Mesothelial cell of epicardium (in vitro differentiated cells): ENCODE measurements at regions not wholly inside any gene's neighbourhood (a gene's known extent, or its start where the extent isn't known, plus 50 kb on each side); places are given as distances from the start of the nearest gene placed in this dataset.
"Not testable (repeated sequence)": the region's sequence is repeated elsewhere in the genome, so short reads cannot be mapped to it uniquely, and the experiment has no call there.

Experiments used
- DNase-seq, 2 experiments: peaks; one replicate each; pipeline ENCODE4 v3.0.0; 2021; ENCODE audit warnings: low spot score in 2 of 2; ENCODE audit not compliant: unreplicated experiment in 2 of 2
- H3K27ac Mint-ChIP-seq: 2 replicates; pipeline ENCODE4 v1.8.0; 2021; ENCODE audit warnings: mixed read lengths
- H3K27me3 Mint-ChIP-seq: 2 replicates; pipeline ENCODE4 v1.8.0; 2021; ENCODE audit warnings: low read depth, mixed read lengths
- H3K36me3 Mint-ChIP-seq: 2 replicates; pipeline ENCODE4 v1.8.0; 2021; ENCODE audit warnings: mixed read lengths
- H3K4me1 Mint-ChIP-seq: 2 replicates; pipeline ENCODE4 v1.8.0; 2021; ENCODE audit warnings: mixed read lengths
- H3K4me3 Mint-ChIP-seq: 2 replicates; pipeline ENCODE4 v1.8.0; 2021; ENCODE audit warnings: mild to moderate bottlenecking, moderate library complexity, mixed read lengths
- H3K9me3 Mint-ChIP-seq: 2 replicates; pipeline ENCODE4 v1.8.0; 2021; ENCODE audit warnings: mixed read lengths
- TF ChIP-seq, protein P1 (sequence below): fragments of 200-600 bp; sonication (generic); IDR thresholded peaks from one replicate; pipeline ENCODE4 v1.5.0; 2021; ENCODE audit warnings: antibody characterized with exemption; ENCODE audit not compliant: unreplicated experiment

DNA sequence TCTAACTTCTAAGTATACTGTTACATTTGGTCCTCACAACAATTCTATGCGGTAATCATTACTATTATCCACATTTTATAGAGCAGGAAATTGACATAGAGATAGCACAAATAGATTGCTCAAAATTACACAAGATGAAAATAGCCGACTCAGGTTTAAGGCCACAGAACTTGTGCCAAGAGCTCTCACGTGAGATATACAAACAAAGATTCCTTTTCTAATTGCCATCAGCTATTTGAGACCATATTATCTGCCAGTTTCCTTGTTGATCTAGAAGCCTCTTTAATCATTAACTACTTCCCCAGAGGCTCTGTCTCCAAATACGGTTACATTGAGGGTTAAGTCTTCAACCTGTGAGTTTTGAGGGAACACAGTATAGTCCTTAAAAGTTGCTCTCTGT, 61.0 kb upstream of the GLYATL1B start:
- Mint-ChIP-seq H3K9me3 (peaks cover 7% of the 10 kb centered on the region), H3K4me1 (no peaks in the 10 kb centered on the region), H3K27me3 (peaks cover 55% of the 10 kb centered on the region), H3K36me3 (no peaks in the 10 kb centered on the region), H3K27ac (no peak overlapping the region), H3K4me3 (no peak overlapping the region)
- TF ChIP-seq, protein P1, sequence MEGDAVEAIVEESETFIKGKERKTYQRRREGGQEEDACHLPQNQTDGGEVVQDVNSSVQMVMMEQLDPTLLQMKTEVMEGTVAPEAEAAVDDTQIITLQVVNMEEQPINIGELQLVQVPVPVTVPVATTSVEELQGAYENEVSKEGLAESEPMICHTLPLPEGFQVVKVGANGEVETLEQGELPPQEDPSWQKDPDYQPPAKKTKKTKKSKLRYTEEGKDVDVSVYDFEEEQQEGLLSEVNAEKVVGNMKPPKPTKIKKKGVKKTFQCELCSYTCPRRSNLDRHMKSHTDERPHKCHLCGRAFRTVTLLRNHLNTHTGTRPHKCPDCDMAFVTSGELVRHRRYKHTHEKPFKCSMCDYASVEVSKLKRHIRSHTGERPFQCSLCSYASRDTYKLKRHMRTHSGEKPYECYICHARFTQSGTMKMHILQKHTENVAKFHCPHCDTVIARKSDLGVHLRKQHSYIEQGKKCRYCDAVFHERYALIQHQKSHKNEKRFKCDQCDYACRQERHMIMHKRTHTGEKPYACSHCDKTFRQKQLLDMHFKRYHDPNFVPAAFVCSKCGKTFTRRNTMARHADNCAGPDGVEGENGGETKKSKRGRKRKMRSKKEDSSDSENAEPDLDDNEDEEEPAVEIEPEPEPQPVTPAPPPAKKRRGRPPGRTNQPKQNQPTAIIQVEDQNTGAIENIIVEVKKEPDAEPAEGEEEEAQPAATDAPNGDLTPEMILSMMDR = no peak
- no peak for DNase-seq

- no peaks in the 10 kb centered on the region for H3K4me1 Mint-ChIP-seq
- H3K9me3 Mint-ChIP-seq = no peaks in the 10 kb centered on the region
- H3K4me3 Mint-ChIP-seq = no peak overlapping the region
- H3K27me3 Mint-ChIP-seq = peaks cover 66% of the 10 kb centered on the region
- no peaks in the 10 kb centered on the region for H3K36me3 Mint-ChIP-seq
- TF ChIP-seq, protein P1 = no peak
- no peak overlapping the region for H3K27ac Mint-ChIP-seq
- no peak for DNase-seq
These were observed 58.0 kb upstream of the GLYATL1B start for GRCh38 chr11:59028105-59028504.

DNA sequence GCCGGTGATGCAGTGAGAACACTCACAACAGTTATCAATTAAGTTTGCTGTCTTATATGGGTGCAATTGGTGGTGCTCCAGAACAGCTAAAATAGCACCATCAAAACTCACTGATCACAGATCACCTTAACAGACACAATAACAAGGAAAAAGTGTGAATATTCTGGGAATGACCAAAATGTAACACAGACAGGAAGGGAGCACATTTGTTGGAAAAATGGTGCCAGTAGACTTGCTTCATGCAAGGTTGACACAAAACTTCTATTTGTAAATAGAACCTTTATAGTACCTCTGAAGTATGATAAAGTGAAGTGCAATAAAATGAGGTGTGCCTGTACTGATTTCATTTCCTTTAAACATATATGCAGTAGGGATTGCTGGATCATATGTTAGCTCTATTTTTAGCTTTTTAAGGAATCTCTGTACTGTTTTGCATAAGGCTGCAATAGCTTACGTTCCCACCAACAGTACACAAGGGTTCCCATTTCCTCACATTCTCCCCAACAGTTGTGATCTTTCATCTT, 56.7 kb upstream of the GLYATL1B start:
- Mint-ChIP-seq H3K4me1 (no peaks in the 10 kb centered on the region), H3K36me3 (no peaks in the 10 kb centered on the region), H3K27me3 (peaks cover 66% of the 10 kb centered on the region), H3K4me3 (no peak overlapping the region), H3K9me3 (no peaks in the 10 kb centered on the region), H3K27ac (no peak overlapping the region)
- TF ChIP-seq, protein P1 = no peak
- no peak for DNase-seq

- TF ChIP-seq, protein P1 = no peak
- DNase-seq = no peak
- Mint-ChIP-seq H3K27ac (no peak overlapping the region), H3K36me3 (no peaks in the 10 kb centered on the region), H3K27me3 (peaks cover 66% of the 10 kb centered on the region), H3K4me3 (no peak overlapping the region), H3K9me3 (no peaks in the 10 kb centered on the region), H3K4me1 (no peaks in the 10 kb centered on the region)
These were observed 56.1 kb upstream of the GLYATL1B start for GRCh38 chr11:59030037-59030436.

GRCh38 chr11:59031746-59032145, 54.4 kb upstream of the GLYATL1B start:
- H3K36me3 Mint-ChIP-seq, H3K9me3 Mint-ChIP-seq, H3K27ac Mint-ChIP-seq, H3K4me1 Mint-ChIP-seq, H3K4me3 Mint-ChIP-seq, DNase-seq: not testable (repeated sequence)
- peaks cover 71% of the 10 kb centered on the region for H3K27me3 Mint-ChIP-seq
